ENCODE measurements at regions not wholly inside any gene's neighbourhood (a gene's known extent, or its start where the extent isn't known, plus 50 kb on each side); places are given as distances from the start of the nearest gene placed in this dataset.

DNA sequence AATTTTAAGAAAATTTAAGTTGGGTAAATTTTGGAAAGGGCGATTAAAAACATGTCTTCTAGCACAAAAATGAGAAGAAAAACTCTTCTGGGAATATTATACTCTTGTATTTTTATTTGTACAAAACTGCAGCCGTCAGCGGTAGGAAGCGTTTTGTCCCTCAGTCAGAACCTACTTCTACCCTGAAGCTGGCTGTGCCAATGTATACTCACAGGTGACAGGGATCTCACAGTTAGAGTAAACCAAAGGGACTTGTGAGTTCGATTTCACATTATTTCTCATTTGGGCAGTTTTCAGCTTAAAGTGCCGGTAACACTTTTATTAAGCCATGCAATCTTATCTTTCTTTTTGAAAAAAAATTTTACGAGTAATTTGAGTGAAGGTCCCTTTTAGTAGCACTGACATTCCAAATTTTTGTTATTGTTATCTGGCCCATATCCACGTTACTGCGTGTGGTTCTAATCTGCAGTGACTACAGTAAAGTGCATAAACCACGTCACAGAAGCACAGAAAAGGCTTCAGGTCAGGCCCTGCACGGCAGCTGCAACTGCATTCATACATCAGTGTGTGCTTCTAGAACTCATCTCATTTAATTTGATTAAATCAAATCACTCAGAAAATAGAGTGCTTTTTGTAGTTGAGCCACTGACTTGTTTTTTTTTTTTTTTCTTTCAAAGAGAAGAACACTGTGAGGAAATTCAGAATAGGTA is 387.3 kb downstream of the LIG4 start:
- Mint-ChIP-seq H3K4me1 (peaks cover 20% of the 10 kb centered on the region), H3K27me3 (ENCODE audit: low read depth) (no peaks in the 10 kb centered on the region), H3K27ac (peak overlapping the region; percentile 72; the same call in 1 of the 2 replicates), H3K4me3 (no peak overlapping the region), H3K9me3 (no peaks in the 10 kb centered on the region), H3K36me3 (no peaks in the 10 kb centered on the region)
- POLR2A ChIA-PET: no interaction called here
- DNase-seq (ENCODE audit: low spot score): no peak
- CTCF ChIA-PET: no interaction called here
- TF ChIP-seq, protein P1, sequence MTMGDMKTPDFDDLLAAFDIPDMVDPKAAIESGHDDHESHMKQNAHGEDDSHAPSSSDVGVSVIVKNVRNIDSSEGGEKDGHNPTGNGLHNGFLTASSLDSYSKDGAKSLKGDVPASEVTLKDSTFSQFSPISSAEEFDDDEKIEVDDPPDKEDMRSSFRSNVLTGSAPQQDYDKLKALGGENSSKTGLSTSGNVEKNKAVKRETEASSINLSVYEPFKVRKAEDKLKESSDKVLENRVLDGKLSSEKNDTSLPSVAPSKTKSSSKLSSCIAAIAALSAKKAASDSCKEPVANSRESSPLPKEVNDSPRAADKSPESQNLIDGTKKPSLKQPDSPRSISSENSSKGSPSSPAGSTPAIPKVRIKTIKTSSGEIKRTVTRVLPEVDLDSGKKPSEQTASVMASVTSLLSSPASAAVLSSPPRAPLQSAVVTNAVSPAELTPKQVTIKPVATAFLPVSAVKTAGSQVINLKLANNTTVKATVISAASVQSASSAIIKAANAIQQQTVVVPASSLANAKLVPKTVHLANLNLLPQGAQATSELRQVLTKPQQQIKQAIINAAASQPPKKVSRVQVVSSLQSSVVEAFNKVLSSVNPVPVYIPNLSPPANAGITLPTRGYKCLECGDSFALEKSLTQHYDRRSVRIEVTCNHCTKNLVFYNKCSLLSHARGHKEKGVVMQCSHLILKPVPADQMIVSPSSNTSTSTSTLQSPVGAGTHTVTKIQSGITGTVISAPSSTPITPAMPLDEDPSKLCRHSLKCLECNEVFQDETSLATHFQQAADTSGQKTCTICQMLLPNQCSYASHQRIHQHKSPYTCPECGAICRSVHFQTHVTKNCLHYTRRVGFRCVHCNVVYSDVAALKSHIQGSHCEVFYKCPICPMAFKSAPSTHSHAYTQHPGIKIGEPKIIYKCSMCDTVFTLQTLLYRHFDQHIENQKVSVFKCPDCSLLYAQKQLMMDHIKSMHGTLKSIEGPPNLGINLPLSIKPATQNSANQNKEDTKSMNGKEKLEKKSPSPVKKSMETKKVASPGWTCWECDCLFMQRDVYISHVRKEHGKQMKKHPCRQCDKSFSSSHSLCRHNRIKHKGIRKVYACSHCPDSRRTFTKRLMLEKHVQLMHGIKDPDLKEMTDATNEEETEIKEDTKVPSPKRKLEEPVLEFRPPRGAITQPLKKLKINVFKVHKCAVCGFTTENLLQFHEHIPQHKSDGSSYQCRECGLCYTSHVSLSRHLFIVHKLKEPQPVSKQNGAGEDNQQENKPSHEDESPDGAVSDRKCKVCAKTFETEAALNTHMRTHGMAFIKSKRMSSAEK (CRISPR knock-in tag; IDR thresholded peaks at IDR 0.05; ENCODE audit: borderline replicate concordance): no peak
- TF ChIP-seq NR3C1 (CRISPR knock-in tag; conservative IDR thresholded peaks at IDR 0.05; ENCODE audit: low read depth) (no peak), ETV6 (CRISPR knock-in tag; IDR thresholded peaks at IDR 0.05) (no peak), CREB1 (CRISPR knock-in tag; IDR thresholded peaks at IDR 0.05) (no peak), JAZF1 (CRISPR knock-in tag; IDR thresholded peaks at IDR 0.05) (no peak), ZNF396 (CRISPR knock-in tag; IDR thresholded peaks at IDR 0.05; ENCODE audit: borderline replicate concordance) (no peak), RELA (CRISPR knock-in tag; IDR thresholded peaks at IDR 0.05; ENCODE audit: borderline replicate concordance) (no peak), GTF2I (CRISPR knock-in tag; conservative IDR thresholded peaks at IDR 0.05) (no peak), KAT7 (CRISPR knock-in tag; IDR thresholded peaks at IDR 0.05; ENCODE audit: borderline replicate concordance) (no peak), ZNF423 (CRISPR knock-in tag; IDR thresholded peaks at IDR 0.05) (no peak), FOXP1 (CRISPR knock-in tag; IDR thresholded peaks at IDR 0.05; ENCODE audit: borderline replicate concordance) (no peak), SMAD3 (CRISPR knock-in tag; IDR thresholded peaks at IDR 0.05; ENCODE audit: borderline replicate concordance) (no peak)
- TF ChIP-seq, protein P2, sequence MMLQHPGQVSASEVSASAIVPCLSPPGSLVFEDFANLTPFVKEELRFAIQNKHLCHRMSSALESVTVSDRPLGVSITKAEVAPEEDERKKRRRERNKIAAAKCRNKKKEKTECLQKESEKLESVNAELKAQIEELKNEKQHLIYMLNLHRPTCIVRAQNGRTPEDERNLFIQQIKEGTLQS (CRISPR knock-in tag; conservative IDR thresholded peaks at IDR 0.05): no peak
- TF ChIP-seq, protein P3, sequence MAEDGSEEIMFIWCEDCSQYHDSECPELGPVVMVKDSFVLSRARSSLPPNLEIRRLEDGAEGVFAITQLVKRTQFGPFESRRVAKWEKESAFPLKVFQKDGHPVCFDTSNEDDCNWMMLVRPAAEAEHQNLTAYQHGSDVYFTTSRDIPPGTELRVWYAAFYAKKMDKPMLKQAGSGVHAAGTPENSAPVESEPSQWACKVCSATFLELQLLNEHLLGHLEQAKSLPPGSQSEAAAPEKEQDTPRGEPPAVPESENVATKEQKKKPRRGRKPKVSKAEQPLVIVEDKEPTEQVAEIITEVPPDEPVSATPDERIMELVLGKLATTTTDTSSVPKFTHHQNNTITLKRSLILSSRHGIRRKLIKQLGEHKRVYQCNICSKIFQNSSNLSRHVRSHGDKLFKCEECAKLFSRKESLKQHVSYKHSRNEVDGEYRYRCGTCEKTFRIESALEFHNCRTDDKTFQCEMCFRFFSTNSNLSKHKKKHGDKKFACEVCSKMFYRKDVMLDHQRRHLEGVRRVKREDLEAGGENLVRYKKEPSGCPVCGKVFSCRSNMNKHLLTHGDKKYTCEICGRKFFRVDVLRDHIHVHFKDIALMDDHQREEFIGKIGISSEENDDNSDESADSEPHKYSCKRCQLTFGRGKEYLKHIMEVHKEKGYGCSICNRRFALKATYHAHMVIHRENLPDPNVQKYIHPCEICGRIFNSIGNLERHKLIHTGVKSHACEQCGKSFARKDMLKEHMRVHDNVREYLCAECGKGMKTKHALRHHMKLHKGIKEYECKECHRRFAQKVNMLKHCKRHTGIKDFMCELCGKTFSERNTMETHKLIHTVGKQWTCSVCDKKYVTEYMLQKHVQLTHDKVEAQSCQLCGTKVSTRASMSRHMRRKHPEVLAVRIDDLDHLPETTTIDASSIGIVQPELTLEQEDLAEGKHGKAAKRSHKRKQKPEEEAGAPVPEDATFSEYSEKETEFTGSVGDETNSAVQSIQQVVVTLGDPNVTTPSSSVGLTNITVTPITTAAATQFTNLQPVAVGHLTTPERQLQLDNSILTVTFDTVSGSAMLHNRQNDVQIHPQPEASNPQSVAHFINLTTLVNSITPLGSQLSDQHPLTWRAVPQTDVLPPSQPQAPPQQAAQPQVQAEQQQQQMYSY (CRISPR knock-in tag; IDR thresholded peaks at IDR 0.05): no peak
- TF ChIP-seq, protein P4, sequence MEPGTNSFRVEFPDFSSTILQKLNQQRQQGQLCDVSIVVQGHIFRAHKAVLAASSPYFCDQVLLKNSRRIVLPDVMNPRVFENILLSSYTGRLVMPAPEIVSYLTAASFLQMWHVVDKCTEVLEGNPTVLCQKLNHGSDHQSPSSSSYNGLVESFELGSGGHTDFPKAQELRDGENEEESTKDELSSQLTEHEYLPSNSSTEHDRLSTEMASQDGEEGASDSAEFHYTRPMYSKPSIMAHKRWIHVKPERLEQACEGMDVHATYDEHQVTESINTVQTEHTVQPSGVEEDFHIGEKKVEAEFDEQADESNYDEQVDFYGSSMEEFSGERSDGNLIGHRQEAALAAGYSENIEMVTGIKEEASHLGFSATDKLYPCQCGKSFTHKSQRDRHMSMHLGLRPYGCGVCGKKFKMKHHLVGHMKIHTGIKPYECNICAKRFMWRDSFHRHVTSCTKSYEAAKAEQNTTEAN (CRISPR knock-in tag; IDR thresholded peaks at IDR 0.05): no peak
- TF ChIP-seq, protein P5, sequence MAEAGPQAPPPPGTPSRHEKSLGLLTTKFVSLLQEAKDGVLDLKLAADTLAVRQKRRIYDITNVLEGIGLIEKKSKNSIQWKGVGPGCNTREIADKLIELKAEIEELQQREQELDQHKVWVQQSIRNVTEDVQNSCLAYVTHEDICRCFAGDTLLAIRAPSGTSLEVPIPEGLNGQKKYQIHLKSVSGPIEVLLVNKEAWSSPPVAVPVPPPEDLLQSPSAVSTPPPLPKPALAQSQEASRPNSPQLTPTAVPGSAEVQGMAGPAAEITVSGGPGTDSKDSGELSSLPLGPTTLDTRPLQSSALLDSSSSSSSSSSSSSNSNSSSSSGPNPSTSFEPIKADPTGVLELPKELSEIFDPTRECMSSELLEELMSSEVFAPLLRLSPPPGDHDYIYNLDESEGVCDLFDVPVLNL (CRISPR knock-in tag; IDR thresholded peaks at IDR 0.05; ENCODE audit: borderline replicate concordance, low read depth): no peak
- no peak for ATAC-seq
